WTC11 (cell line): ENCODE measurements at regions not wholly inside any gene's neighbourhood (a gene's known extent, or its start where the extent isn't known, plus 50 kb on each side); places are given as distances from the start of the nearest gene placed in this dataset.

Experiments used
- ATAC-seq: fragments of 200-7000 bp; cut with Tn5 transposase; 2 replicates; pipeline ENCODE4 v1.10.0; 2021; ENCODE audit warnings: mild to moderate bottlenecking, moderate library complexity
- CTCF ChIA-PET: fragments of 300-600 bp; sonication (Branson Sonifier 250); formaldehyde crosslinking; loops from one replicate; lab custom pipeline; 2021; ENCODE audit warnings: antibody characterized with exemption; lab: Charles Lee
- POLR2A ChIA-PET: fragments of 350-600 bp; sonication (Branson Sonifier 250); formaldehyde crosslinking; loops from one replicate; lab custom pipeline; 2021; ENCODE audit warnings: antibody characterized with exemption; lab: Charles Lee
- DNase-seq: peaks from one replicate; pipeline ENCODE4 v3.0.0; 2021; ENCODE audit warnings: low spot score
- H3K27ac Mint-ChIP-seq: 2 replicates; pipeline ENCODE4 v1.8.0; 2021; ENCODE audit warnings: mixed read lengths
- H3K27me3 Mint-ChIP-seq: 2 replicates; pipeline ENCODE4 v1.8.0; 2021; ENCODE audit warnings: low read depth, mild to moderate bottlenecking, moderate library complexity, mixed read lengths
- H3K36me3 Mint-ChIP-seq: 2 replicates; pipeline ENCODE4 v1.8.0; 2021; ENCODE audit warnings: mixed read lengths
- H3K4me1 Mint-ChIP-seq: 2 replicates; pipeline ENCODE4 v1.8.0; 2022; ENCODE audit warnings: mixed read lengths
- H3K4me3 Mint-ChIP-seq: 2 replicates; pipeline ENCODE4 v1.8.0; 2021; ENCODE audit warnings: mild to moderate bottlenecking, moderate library complexity, mixed read lengths
- H3K9me3 Mint-ChIP-seq: 2 replicates; pipeline ENCODE4 v1.8.0; 2021; ENCODE audit warnings: mixed read lengths
- EMX1 ChIP-seq: fragments of 250-450 bp; sonication (Bioruptor Pico); IDR thresholded peaks from 2 replicates; pipeline ENCODE4 v1.8.0; 2021; ENCODE audit warnings: mild to moderate bottlenecking
- ESRRA ChIP-seq: sonication (generic); formaldehyde crosslinking; IDR thresholded peaks from 2 replicates; pipeline ENCODE4 v1.8.1; 2022; ENCODE audit warnings: mild to moderate bottlenecking, missing genetic modification reagents, borderline replicate concordance
- FOXJ3 ChIP-seq: sonication (generic); formaldehyde crosslinking; IDR thresholded peaks from 2 replicates; pipeline ENCODE4 v1.9.0; 2021; ENCODE audit warnings: missing genetic modification reagents, mild to moderate bottlenecking, borderline replicate concordance
- SMAD3 ChIP-seq: sonication (generic); formaldehyde crosslinking; IDR thresholded peaks from 2 replicates; pipeline ENCODE4 v1.8.0; 2022; ENCODE audit warnings: missing genetic modification reagents, mild to moderate bottlenecking, borderline replicate concordance
- TEAD1 ChIP-seq: sonication (generic); formaldehyde crosslinking; IDR thresholded peaks from 2 replicates; pipeline ENCODE4 v1.8.0; 2022; ENCODE audit warnings: mild to moderate bottlenecking, missing genetic modification reagents
- ZNF138 ChIP-seq: sonication (generic); formaldehyde crosslinking; conservative IDR thresholded peaks from 2 replicates; pipeline ENCODE4 v1.8.1; 2022; ENCODE audit warnings: mild to moderate bottlenecking, moderate library complexity, missing genetic modification reagents
- TF ChIP-seq, protein P1 (sequence below): sonication (generic); formaldehyde crosslinking; IDR thresholded peaks from 2 replicates; pipeline ENCODE4 v1.8.0; 2022; ENCODE audit warnings: mild to moderate bottlenecking, missing genetic modification reagents
- TF ChIP-seq, protein P2 (sequence below): sonication (generic); formaldehyde crosslinking; IDR thresholded peaks from 2 replicates; pipeline ENCODE4 v1.8.0; 2023; ENCODE audit warnings: missing genetic modification reagents
- TF ChIP-seq, protein P3 (sequence below): sonication (generic); formaldehyde crosslinking; IDR thresholded peaks from 2 replicates; pipeline ENCODE4 v1.8.1; 2023; ENCODE audit warnings: mild to moderate bottlenecking, missing genetic modification reagents, moderate library complexity
- TF ChIP-seq, protein P4 (sequence below): sonication (generic); formaldehyde crosslinking; IDR thresholded peaks from 2 replicates; pipeline ENCODE4 v1.8.0; 2022; ENCODE audit warnings: mild to moderate bottlenecking, missing genetic modification reagents
- TF ChIP-seq, protein P5 (sequence below): sonication (generic); formaldehyde crosslinking; IDR thresholded peaks from 2 replicates; pipeline ENCODE4 v1.8.1; 2023; ENCODE audit warnings: mild to moderate bottlenecking, missing genetic modification reagents
- TF ChIP-seq, protein P6 (sequence below): fragments of 250-450 bp; sonication (Bioruptor Pico); conservative IDR thresholded peaks from 2 replicates; pipeline ENCODE4 v1.9.0; 2021; ENCODE audit warnings: mild to moderate bottlenecking

DNA sequence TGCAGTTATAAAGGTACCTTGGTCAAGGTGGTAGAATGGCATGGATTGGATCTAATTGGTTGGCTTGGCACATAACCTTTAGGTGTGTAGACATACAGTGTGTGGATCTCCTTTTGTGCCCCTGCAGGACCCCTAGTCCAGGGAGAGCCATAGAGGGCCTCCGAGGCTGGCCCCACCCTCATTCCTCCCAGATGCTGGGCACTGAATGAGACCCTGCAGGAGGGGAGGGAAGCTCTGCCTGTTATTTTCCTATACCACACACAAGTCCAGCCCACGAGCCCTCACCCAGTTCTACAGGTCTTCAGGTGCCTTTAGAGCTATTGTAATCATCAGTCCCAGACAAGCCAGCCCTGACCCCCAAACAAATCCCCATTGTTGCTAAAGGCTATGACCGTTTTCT lies 58.9 kb downstream of the KCNF1 start (continued):
- no peak for TF ChIP-seq ESRRA (CRISPR knock-in tag)

DNA sequence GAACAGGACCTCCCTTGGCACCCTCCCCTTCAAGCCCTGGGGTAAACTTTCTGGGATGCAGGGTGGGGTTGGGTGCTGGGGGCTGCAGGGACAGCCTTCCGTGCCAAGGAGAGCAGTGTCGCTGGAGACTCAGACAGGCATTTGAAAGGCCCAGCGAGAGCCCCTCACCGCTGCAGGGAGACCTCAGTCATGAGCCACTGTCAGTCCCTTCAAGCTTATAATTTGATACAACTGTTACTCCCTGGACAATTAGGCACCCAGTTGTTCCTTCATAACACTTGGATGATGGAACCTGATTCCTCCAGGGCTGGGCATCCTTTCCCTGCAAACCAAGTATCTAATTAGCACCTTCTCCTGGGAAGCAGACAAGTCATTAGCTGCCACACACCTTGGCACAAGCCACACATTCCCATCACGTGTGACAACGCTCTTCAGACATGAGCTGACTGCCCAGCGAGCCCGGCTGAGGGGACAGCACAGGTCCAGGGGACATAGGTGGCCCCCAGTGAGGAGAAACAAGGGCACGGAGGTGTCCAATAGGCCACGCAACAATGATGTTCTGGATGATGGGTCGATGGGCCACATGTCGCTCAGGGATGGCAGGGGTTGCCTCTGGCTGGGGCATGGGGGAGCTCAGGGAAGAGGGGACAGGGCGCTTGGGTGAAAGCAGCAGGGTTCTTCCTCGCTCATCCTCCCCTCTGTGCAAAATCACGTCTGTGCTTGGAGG lies 59.6 kb downstream of the KCNF1 start:
- ATAC-seq = no peak
- no peak for TF ChIP-seq TEAD1 (CRISPR knock-in tag)
- no peak for DNase-seq
- no peak overlapping the region for H3K4me3 Mint-ChIP-seq
- ChIA-PET POLR2A (interaction anchor here (1.4 kb wide), 1 partner anchor 139 kb away, joined by 3 read pairs; no protein-coding TSS in a partner anchor), CTCF (interaction anchor here (1.4 to 2.0 kb wide), 4 partner anchors 62 to 161 kb away, joined by 3 to 8 read pairs (median 4); a partner anchor contains a TSS)
- H3K27me3 Mint-ChIP-seq = no peaks in the 10 kb centered on the region; the same call in 1 of the 2 replicates
- peaks cover 29% of the 10 kb centered on the region for H3K4me1 Mint-ChIP-seq
- no peaks in the 10 kb centered on the region for H3K36me3 Mint-ChIP-seq
- peaks cover 8% of the 10 kb centered on the region for H3K9me3 Mint-ChIP-seq
- H3K27ac Mint-ChIP-seq = no peak overlapping the region

DNA sequence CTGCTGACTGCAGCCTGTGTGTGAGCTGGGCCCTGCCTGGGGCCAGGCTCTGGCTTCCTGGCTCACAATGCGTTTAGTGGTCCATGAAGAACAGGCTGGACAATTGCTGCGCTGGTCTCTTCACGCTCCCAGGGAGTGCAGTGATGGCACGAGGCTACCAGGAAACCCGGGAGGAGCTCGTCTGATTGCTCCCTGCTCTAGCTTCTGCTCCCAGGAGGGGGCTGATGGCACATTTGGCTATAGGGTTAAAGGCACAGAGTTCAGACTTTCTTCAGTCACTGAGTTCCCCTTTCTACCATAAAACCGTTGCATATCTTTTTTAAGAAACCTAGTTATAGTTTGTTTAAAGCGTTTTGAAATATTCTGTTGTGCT lies 60.1 kb downstream of the KCNF1 start:
- Mint-ChIP-seq H3K27ac (no peak overlapping the region), H3K4me3 (no peak overlapping the region)
- CTCF ChIA-PET = interaction anchor here (0.6 to 2.0 kb wide), 8 partner anchors 10 to 161 kb away, joined by 3 to 8 read pairs (median 4); partner anchors contain the start of gene KCNF1
- TF ChIP-seq FOXJ3 (CRISPR knock-in tag) = no peak
- TF ChIP-seq, protein P1, sequence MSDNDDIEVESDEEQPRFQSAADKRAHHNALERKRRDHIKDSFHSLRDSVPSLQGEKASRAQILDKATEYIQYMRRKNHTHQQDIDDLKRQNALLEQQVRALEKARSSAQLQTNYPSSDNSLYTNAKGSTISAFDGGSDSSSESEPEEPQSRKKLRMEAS = no peak
- no peak for TF ChIP-seq SMAD3 (CRISPR knock-in tag)
- TF ChIP-seq, protein P2, sequence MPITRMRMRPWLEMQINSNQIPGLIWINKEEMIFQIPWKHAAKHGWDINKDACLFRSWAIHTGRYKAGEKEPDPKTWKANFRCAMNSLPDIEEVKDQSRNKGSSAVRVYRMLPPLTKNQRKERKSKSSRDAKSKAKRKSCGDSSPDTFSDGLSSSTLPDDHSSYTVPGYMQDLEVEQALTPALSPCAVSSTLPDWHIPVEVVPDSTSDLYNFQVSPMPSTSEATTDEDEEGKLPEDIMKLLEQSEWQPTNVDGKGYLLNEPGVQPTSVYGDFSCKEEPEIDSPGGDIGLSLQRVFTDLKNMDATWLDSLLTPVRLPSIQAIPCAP (CRISPR knock-in tag) = no peak
- TF ChIP-seq, protein P3, sequence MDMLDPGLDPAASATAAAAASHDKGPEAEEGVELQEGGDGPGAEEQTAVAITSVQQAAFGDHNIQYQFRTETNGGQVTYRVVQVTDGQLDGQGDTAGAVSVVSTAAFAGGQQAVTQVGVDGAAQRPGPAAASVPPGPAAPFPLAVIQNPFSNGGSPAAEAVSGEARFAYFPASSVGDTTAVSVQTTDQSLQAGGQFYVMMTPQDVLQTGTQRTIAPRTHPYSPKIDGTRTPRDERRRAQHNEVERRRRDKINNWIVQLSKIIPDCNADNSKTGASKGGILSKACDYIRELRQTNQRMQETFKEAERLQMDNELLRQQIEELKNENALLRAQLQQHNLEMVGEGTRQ (CRISPR knock-in tag) = no peak
- TF ChIP-seq, protein P4, sequence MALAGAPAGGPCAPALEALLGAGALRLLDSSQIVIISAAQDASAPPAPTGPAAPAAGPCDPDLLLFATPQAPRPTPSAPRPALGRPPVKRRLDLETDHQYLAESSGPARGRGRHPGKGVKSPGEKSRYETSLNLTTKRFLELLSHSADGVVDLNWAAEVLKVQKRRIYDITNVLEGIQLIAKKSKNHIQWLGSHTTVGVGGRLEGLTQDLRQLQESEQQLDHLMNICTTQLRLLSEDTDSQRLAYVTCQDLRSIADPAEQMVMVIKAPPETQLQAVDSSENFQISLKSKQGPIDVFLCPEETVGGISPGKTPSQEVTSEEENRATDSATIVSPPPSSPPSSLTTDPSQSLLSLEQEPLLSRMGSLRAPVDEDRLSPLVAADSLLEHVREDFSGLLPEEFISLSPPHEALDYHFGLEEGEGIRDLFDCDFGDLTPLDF (CRISPR knock-in tag) = no peak
- TF ChIP-seq EMX1 (CRISPR knock-in tag) = no peak
- no peak for TF ChIP-seq ZNF138
- TF ChIP-seq, protein P5, sequence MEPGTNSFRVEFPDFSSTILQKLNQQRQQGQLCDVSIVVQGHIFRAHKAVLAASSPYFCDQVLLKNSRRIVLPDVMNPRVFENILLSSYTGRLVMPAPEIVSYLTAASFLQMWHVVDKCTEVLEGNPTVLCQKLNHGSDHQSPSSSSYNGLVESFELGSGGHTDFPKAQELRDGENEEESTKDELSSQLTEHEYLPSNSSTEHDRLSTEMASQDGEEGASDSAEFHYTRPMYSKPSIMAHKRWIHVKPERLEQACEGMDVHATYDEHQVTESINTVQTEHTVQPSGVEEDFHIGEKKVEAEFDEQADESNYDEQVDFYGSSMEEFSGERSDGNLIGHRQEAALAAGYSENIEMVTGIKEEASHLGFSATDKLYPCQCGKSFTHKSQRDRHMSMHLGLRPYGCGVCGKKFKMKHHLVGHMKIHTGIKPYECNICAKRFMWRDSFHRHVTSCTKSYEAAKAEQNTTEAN (CRISPR knock-in tag) = no peak
- TF ChIP-seq, protein P6, sequence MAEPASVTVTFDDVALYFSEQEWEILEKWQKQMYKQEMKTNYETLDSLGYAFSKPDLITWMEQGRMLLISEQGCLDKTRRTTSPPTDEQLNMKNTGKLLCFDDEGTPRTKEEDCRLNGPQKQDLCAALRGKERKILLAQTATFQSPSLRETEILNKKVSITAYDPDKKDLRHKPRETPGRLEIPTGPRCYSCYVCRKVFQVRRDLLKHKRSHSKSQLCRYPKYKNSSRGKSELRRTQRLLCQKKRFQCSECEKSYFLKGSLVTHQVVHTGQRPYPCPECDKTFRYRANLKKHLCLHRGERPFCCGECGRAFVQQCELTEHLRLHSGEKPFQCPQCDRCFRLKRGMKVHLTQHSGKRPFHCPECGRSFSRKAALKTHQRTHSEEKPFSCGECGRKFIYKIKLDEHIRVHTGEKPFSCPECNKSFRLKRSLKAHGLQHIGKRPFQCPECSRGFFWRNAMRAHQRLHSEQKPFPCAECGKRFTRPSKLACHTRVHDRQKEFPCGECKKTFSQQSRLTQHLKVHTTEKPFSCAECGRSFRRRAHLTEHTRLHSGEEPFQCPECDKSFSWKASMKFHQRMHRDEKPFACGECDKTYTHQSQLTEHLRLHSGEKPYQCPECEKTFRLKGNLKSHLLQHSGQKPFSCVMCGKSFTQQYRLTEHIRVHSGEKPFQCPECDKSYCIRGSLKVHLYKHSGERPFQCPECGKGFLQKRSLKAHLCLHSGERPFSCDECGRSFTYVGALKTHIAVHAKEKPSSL (CRISPR knock-in tag) = no peak
- TF ChIP-seq, all 79 proteins: peak for 0
- Mint-ChIP-seq H3K27me3 (no peaks in the 10 kb centered on the region; the same call in 1 of the 2 replicates), H3K4me1 (peaks cover 31% of the 10 kb centered on the region), H3K36me3 (no peaks in the 10 kb centered on the region), H3K9me3 (peaks cover 8% of the 10 kb centered on the region)
- DNase-seq (no peak), ATAC-seq (0 out of 2 replicates have a peak, but pooled peaks have one; percentile 30)
- POLR2A ChIA-PET = interaction anchor here (1.4 kb wide), 1 partner anchor 139 kb away, joined by 3 read pairs; no protein-coding TSS in a partner anchor
